ENCODE measurements at regions not wholly inside any gene's neighbourhood (a gene's known extent, or its start where the extent isn't known, plus 50 kb on each side); places are given as distances from the start of the nearest gene placed in this dataset.

DNA sequence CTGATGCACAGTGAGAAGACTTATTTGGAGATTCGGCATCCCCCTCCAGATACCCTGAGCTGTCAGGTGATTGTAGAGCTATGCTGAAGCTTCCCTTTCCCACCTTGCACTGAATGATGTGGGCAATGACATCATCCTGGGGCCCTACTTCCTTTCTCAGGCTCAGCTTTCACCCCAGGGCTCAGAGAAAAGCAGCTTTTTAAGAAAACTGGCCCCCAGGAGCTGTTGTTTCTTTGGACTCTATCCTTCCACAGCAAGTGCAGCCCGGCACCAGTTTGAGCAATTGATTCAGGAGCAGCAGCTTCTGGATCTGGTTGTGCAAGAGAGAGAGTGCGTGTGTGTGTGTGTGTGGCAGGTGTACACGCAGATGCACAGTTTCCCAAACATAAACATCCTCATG is 251.3 kb downstream of the ANAPC1 start:
- no peak for DNase-seq (ENCODE audit: low read depth in 1 of 2, low spot score in 1 of 2)

DNA sequence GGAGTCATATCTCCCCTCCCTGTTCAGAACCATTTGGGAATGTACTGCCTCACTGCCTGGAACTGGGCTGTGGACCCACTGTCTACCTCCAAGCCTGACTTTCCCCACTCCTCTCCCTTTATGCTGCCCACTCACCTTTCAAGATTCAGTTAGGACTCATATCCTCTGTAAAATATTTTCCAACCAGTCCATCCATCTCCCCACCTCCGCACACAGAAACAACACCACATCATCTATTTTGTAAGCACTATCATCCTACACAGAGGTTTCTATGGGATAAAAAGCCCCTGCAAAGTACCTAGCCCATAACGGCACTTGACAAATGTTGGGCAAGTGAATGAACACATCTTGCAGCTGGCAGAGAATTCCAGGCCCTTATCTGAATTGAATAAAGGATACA is 250.8 kb downstream of the ANAPC1 start:
- no peak for DNase-seq (ENCODE audit: low read depth in 1 of 2, low spot score in 1 of 2)

DNA sequence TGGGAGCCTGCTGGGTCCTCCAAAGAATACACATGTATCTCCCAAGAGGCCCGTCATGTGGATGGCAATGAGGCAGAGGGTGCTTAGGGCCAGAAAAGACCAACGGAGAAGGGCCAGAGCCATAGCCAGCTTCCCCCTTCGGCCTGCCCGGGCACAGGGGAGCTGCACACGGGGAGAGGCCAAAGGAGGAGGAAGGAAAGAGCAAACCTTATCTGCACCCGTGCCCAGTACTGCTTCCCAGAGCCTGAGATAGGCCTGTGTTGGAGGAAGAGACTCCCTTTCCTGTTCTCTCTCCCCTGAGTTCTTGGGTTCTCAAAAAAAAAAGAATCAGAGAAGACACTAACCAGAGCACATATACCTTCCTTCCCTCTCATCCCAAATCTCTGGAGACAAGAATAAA is 250.3 kb downstream of the ANAPC1 start:
- DNase-seq (ENCODE audit: low read depth in 1 of 2, low spot score in 1 of 2): no peak

DNA sequence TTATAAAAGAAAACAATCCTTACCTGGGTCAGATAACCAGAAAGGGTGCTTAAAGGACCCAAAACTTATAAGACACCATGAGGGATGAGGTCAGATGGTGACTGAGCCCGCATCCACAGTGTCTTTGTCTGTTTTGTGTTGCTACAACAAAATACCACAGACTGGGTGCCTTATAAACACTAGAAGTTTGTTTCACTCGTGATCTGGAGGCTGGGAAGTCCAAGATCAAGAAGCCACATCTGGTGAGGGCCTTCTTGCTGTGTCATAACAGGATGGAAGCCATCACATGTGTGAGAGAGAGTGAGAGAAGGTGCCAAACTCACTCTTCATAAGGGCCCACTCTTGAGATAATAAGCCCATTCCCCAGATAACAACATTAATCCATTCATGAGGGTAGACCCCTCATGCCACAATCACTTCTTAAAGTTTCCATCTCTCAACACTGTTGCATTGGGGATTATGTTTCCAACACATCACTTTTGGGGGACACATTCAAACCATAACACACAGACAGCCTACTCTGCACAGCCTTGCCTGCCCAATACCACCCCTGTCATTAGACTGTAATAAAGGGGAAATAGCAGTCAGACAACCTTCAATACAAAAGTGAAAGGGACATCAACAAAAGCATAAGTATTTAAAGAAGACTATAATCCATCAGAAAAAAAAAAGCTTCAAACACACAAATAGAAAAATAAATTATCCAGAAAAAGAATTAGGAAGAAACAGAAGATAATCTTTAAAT is 249.8 kb downstream of the ANAPC1 start:
- no peak for DNase-seq (ENCODE audit: low read depth in 1 of 2, low spot score in 1 of 2)

DNA sequence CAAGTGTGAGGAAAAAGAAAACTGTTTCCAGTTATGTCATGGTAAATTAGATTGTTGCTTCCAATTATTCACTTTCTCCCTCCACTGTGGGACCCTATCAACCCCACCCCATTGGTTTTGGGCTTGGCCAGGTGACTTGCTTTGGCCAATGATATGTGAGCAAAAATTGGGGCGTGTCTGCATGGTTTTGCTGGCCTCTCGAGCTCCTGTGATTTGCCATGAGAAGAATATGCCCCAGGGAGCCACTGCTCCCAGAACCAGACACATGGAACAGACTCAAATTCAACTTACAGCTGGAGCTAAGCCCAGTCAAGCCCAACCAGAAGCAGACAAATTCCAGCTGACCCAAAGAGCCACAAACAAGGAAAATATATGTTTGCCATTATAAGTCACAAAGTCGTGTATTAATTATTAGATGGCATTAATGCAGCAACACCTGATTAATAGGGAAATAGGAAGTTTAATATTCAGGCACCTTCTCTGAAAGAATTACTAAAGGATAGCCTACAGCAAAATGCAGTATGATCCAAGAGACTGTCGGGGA is 248.9 kb downstream of the ANAPC1 start:
- DNase-seq (ENCODE audit: low read depth in 1 of 2, low spot score in 1 of 2): no peak

DNA sequence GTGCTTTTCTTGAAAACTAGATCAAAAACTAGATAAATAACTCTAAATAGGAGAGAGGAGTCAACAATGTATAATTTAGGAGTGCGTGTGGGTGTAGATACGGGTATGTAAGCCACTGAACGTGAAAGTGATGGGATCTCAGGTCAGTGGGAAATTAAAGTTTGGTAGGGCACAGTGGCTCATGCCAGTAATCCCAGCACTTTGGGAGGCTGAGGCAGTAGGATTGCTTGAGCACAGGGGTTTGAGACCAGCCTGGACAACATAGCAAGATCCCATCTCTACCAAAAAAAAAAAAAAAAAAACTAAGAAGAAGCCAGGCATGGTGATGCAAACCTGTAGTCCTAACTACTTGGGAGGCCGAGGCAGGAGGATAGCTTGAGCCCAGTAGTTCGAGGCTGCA is 247.1 kb downstream of the ANAPC1 start:
- DNase-seq (ENCODE audit: low read depth in 1 of 2, low spot score in 1 of 2): no peak

DNA sequence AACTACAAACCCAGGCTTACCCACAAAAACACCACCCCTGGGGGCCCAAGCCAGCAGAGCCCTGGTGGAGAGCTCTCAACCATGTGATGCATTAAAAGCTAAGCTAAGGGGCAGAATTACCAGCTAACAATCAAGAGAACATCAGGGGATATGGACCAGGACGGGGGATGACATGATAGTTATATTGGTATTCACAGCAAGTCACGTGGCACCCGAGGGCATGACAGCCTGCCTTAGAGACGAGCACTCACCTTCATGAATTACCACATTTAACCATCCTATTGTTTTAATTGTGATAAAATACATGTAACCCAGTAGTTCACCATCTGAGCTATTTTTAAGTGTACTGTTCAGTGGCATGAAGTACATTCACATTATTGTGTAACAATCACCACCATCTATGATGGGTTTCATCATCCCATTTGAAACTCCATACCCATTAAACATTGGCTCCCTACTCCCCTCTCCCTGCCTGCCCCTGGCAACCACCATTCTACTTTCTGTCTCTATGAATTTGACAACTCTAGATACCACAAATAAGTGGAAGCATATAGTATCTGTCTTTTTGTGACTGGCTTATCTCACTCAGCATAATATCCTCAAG is 245.6 kb downstream of the ANAPC1 start:
- no peak for DNase-seq (ENCODE audit: low read depth in 1 of 2, low spot score in 1 of 2)

DNA sequence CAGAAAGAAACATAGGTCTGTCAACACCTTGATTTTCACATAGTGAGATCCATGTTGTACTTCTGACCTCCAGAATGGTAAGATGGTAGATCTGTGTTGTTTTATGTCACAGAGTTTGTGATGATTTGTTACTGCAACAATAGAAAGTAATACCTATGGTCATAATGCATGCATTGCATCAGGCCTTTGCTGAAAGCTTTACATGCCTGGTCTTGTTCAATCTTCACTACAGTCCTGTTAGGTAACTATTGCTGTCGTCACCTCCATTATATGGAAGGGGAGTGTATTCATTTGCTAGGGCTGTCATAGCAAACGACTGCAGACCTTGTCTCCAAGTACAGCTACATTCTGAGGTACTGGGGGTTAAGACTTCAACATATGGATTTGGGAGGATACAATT is 243.5 kb downstream of the ANAPC1 start:
- no peak for DNase-seq (ENCODE audit: low read depth in 1 of 2, low spot score in 1 of 2)

DNA sequence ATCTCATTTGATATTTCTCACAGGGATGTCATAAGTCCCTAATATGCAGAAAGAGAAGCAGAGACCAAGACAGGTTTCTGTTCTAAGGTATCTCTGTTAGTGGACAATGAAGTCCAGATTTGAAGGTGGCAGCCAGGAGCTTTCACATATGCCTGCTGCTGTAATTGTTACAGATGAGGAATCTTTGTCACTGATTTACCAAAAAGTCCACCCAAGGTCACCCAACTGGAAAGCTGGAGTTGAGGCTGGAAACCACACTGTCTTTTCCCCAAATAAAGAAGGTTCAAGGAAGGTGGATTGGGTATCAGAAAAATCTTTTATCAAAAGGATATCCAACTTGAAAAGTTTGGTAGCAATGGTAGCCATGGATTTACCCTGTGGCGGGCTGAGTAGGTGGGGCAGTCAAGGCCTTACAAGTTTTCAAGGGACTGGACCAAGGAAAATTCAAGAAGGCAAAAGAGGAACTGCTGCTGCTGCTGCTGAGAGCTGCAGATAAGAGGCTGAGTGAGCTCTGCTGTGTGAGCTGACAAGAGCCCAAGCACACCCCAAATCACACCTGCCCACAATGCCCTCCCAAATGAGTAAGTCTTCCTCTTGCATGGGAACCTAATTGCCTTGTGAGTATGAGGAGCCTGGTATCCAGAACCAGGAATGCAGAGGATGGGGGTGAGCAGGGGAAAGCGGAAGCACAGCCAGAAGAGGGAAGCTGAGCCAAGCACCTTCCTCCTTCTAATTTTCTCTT is 241.2 kb downstream of the ANAPC1 start:
- no peak for DNase-seq (ENCODE audit: low read depth in 1 of 2, low spot score in 1 of 2)

DNA sequence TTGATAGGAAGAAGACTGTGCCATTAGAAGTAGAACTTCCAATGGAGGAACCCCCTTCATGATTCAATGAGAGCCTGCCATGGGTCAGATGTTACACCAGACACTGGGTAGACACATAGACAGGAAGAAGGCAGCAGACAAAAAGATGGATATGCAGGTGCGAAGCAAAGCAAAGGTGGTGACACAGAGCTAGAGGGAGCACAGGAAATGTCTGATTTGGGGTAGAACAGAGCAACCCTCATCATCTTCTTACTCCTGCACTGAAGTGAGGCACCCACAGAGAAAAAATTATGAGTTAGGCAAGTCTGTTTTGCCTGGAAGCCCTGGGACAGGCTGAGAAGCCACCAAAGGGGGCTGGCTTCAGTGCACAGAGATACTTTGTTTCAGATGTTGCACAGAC is 240.2 kb downstream of the ANAPC1 start:
- no peak for DNase-seq (ENCODE audit: low read depth in 1 of 2, low spot score in 1 of 2)

DNA sequence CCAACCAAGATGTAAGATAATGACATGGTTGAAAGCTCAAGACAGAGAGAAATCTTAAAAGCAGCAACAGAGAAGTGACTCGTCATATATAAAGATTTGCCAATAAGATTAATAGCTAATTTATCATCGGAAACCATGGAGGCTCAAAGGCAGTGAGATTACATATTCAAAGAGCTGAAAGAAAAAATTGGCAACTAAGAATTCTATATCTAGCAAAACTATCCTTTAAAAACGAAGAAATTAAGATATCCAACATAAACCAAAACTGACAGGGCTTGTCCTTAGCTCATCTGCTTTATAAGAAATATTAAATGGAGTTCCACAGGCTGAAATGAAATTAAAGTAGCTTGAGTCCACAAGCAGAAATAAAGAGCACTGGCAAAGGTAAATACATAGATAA is 236.6 kb downstream of the ANAPC1 start:
- DNase-seq (ENCODE audit: low read depth in 1 of 2, low spot score in 1 of 2): no peak

DNA sequence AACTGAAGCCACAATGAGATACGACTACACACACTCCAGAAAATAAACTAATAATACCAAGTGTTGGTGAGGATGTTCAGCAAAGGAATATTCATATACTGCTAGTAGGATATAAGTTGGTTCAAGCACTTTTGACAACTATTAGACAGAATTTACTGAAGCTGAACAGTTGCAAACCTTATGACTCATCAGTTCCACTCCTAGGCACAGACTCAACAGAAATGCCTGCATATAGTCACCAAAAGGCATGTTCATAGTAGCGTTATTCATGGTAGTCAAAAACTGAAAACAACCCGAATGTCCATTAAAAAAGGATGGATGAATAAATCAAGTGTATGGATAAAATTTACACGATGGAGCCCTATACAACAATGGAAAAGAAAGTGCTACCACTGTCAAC is 232.0 kb downstream of the ANAPC1 start:
- no peak for DNase-seq (ENCODE audit: low read depth in 1 of 2, low spot score in 1 of 2)

DNA sequence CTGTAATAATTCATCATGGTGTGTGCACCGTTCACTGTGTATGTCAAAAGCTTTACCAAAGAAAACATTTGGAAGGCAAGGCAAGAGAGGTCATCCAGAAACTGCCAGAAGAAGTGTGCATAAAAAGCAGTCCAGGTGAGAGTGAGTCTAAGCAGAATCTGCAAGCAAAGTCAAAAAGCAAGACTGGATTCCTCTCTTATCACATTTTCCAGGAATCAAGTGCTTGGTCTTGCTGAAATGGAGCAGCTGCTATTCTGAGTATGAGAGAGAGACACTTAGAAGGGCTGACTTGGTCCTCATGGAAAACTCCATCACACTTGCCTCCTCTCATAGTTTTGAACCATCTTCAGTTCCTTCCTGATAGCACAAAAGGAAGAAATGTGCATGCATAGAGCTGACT is 231.3 kb downstream of the ANAPC1 start:
- DNase-seq (ENCODE audit: low read depth in 1 of 2, low spot score in 1 of 2): no peak

DNA sequence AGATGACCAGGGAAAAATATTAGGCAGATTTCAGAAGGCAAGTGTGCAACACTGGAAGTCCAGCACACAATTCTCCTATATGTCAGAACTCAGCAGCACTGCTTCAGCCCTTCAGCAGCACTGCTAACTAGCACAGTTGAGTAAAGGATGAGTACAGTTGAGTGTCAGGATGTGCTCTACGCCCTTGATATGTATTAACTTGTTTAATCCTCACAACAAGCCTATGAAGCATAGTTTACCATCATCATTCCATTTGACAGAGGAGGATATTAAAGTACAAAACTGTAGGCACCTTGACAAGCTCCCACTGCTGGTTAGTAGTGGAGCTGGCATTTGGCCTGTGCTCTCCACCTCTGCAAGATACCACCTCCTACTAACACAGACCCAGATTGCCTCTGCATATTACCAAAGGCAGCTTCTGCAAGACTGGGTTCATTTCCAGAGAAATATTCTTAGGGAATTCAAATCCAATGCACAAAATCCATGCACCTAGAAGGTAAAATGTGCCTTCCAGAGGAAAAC is 230.8 kb downstream of the ANAPC1 start:
- no peak for DNase-seq (ENCODE audit: low read depth in 1 of 2, low spot score in 1 of 2)

DNA sequence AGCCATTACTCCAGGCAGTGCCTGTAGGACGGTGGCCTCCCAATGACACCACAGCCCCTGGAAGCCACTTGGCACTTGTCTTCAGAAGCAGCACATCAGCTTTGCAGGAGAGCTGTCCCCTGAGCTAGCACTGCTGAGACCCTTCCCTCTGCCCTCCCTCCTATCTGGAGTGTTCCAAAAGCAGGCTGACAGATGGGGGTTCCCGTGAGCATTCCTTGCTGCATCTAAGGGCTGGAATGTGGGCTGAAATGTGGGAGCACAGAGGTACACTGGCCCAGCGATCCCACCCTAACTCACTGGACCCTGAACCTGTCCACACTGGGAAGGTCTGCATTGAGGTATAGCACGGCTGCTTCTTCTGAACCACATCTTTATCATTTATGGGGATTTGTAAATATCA is 230.1 kb downstream of the ANAPC1 start:
- no peak for DNase-seq (ENCODE audit: low read depth in 1 of 2, low spot score in 1 of 2)

DNA sequence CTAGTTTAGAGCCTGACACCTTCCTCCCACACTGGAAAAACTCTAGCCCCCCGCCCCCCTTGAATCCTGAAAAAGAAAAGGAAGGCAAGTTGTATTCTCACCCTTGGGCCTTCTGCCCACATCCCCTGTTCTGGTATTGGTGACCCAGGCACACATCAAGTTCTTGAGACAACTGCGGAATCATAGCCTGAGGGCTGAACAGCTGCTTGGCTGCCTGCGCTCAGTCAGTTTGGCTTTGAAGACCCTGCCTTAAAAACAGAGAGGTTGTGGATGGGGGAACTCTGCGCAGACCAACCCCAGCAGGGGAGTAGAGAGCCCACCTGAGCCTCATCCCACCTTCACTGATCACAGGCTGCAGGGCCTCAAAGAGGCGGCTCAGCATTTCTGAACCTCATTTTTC is 229.2 kb downstream of the ANAPC1 start:
- no peak for DNase-seq (ENCODE audit: low read depth in 1 of 2, low spot score in 1 of 2)

DNA sequence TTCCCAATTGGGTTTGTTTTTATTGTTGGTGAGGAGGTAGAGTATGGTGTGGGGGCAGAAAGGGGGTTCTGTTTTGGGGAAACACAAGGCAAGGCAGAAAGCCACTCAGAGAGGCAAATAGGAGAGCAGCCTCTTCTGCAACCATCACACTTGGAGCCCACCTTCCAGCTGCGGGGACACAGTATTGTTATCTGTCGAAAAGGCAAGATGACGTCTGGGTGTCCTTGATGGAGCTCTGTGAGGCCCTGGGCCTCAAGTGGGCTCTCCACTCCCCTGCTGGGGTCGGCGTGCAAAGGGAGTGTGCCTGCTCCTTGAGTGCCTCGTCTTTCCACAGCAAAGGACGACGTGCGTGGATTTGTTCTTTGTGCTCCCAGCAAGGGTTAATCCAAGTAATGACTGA is 227.6 kb downstream of the ANAPC1 start:
- no peak for DNase-seq (ENCODE audit: low read depth in 1 of 2, low spot score in 1 of 2)

DNA sequence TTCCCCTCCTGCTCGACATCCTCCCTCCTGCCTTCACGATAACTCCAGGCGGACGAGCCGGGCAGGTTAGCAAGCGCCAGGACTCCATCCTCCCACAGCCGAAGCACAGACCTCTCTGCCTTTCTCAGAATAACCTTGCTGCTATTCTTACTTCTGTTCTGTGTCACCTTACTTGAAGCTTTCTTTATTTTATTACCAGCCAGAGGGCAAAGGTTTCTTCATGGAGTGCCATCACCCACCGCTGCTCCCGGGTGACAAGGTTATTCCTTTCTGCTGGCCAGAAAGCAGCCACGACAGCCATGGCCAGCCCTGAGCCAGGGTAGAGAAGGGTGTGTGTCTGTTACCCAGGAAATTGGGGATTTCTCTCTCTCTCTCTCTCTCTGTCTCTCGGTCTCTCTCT is 227.1 kb downstream of the ANAPC1 start:
- no peak for DNase-seq (ENCODE audit: low read depth in 1 of 2, low spot score in 1 of 2)

DNA sequence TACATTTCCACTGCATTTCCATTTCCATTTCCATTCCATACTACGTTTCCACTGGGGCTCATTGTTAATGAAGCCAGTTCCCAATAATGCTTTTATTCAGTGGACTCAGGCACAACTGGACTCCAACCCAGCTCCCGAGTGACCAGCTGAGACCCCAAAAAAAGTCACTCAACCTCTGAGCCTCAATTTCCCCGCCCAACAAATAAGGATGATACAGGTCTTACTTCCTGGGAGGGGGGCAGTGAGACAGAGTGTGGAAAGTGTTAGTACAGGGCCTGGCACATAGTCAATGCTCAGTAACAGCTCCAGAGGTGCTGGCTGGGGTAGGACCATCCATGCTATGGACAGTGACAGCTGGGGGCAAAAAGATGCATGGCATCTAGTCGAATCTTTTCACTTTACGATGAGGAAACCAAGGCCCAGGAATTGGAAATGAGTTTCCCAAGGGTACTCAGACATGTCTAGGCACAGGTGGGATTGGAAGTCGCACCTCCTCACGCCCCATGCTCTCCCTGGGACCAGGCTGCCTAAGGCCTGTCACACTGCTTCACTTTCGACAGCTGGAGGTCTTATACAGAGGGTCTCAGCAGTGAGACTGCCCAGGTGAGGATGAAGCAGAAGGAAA is 226.5 kb downstream of the ANAPC1 start:
- no peak for DNase-seq (ENCODE audit: low read depth in 1 of 2, low spot score in 1 of 2)

DNA sequence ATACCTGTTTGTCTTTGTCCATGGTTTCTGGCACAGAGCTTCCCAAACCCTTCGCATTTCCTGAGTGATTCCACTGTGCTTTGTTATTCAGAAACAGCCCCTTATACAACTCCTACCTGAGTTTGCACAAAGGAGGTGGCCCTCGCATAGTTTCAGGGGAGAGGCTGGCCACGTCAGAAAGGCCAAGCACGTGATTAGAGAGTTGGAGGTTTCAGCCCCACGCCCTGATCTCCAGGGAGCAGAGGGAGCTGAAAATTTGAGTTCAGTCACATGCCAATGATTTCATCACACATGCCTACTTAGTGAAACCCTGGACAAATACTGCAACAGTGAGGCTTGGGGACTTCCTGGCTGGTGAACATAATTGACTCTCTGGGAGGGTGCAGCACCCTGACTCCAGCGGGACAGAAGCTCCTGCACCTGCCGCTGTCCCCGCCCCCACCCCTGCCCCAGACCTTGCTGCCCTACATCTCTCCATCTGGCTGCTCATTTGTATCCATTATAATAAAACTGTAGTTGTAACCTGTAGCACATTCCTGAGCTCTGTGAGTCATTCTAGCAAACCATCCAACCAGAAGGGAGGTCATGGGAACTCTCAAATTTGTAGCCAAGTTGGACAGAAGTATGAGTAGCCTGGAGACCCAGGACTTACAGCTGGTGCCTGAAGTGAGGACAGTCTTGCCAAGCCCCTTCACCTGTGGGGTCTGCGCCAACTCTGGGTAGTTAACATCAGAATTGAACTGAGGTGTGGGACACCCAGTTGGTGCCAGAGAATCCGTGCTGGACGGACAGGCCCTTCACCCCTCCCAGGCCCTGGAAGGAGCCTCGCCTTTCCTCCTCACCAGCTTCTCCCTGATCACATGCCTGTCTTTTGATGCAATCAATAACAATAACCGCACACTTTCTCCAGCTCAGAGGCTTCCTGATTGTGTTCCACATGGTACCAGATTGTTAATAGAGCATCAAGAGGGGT is 224.3 kb downstream of the ANAPC1 start:
- DNase-seq (ENCODE audit: low read depth in 1 of 2, low spot score in 1 of 2): no peak

Data from stimulated activated CD4-positive, alpha-beta T cell treated with anti-CD3 and anti-CD28 coated beads, Interleukin-15, amount 100 ng/mL, for 1 hour (primary cell).